H1 (cell line): ENCODE measurements at regions not wholly inside any gene's neighbourhood (a gene's known extent, or its start where the extent isn't known, plus 50 kb on each side); places are given as distances from the start of the nearest gene placed in this dataset.

Source experiments
- TAF1 ChIP-seq: IDR thresholded peaks from 2 replicates; pipeline ENCODE4 v1.6.1; 2011; ENCODE audit warnings: mild to moderate bottlenecking, low read depth, low read length

- TF ChIP-seq TAF1 = no peak
Observed at GRCh38 chr10:65342245-65342644, 1583.6 kb upstream of the LRRTM3 start (continued).
